Islet precursor cell (in vitro differentiated cells): ENCODE measurements at regions not wholly inside any gene's neighbourhood (a gene's known extent, or its start where the extent isn't known, plus 50 kb on each side); places are given as distances from the start of the nearest gene placed in this dataset.
"Not testable (repeated sequence)": the region's sequence is repeated elsewhere in the genome, so short reads cannot be mapped to it uniquely, and the experiment has no call there.

Experiments
- DNase-seq: peaks from one replicate; pipeline ENCODE4 v3.0.0-alpha.2; 2018

GRCh38 chr9:31590091-31590490 is 794.4 kb upstream of the ACO1 start:
- DNase-seq: no peak

- not testable (repeated sequence) for DNase-seq
Measured at GRCh38 chr9:31597086-31597485, 787.4 kb upstream of the ACO1 start.

- peak; percentile 82 for DNase-seq
Measured at GRCh38 chr9:31597977-31598376, 786.5 kb upstream of the ACO1 start.

GRCh38 chr9:31601666-31602065 is 782.8 kb upstream of the ACO1 start:
- no peak for DNase-seq

- no peak for DNase-seq
Measured at GRCh38 chr9:31604531-31604930, 779.9 kb upstream of the ACO1 start.

- DNase-seq: no peak
Measured at GRCh38 chr9:31605164-31605563, 779.3 kb upstream of the ACO1 start.

- DNase-seq: no peak
Measured at GRCh38 chr9:31606678-31607077, 777.8 kb upstream of the ACO1 start.

- no peak for DNase-seq
Measured at GRCh38 chr9:31608416-31608815, 776.0 kb upstream of the ACO1 start.

GRCh38 chr9:31608881-31609280 is 775.6 kb upstream of the ACO1 start:
- DNase-seq: no peak

GRCh38 chr9:31612336-31613030 is 772.0 kb upstream of the ACO1 start:
- no peak for DNase-seq

GRCh38 chr9:31615966-31616365 is 768.5 kb upstream of the ACO1 start:
- DNase-seq: no peak

- no peak for DNase-seq
Measured at GRCh38 chr9:31623511-31623910, 760.9 kb upstream of the ACO1 start.

GRCh38 chr9:31629292-31629691 is 755.2 kb upstream of the ACO1 start:
- no peak for DNase-seq

- no peak for DNase-seq
Measured at GRCh38 chr9:31637265-31637664, 747.2 kb upstream of the ACO1 start.

- DNase-seq: no peak
Measured at GRCh38 chr9:31637861-31638260, 746.6 kb upstream of the ACO1 start.

GRCh38 chr9:31639451-31639850 is 745.0 kb upstream of the ACO1 start:
- no peak for DNase-seq

- DNase-seq: no peak
Measured at GRCh38 chr9:31669311-31669710, 715.1 kb upstream of the ACO1 start.

- DNase-seq: no peak
Measured at GRCh38 chr9:31671011-31671410, 713.4 kb upstream of the ACO1 start.

GRCh38 chr9:31674264-31674663 is 710.2 kb upstream of the ACO1 start:
- no peak for DNase-seq

- DNase-seq: no peak
Measured at GRCh38 chr9:31677415-31677814, 707.0 kb upstream of the ACO1 start.

GRCh38 chr9:31677877-31678276 is 706.6 kb upstream of the ACO1 start:
- no peak for DNase-seq

GRCh38 chr9:31683116-31683515 is 701.3 kb upstream of the ACO1 start:
- no peak for DNase-seq

- DNase-seq: no peak
Measured at GRCh38 chr9:31697956-31698355, 686.5 kb upstream of the ACO1 start.

- no peak for DNase-seq
Measured at GRCh38 chr9:31699836-31700235, 684.6 kb upstream of the ACO1 start.

- DNase-seq: no peak
Measured at GRCh38 chr9:31700252-31701045, 684.0 kb upstream of the ACO1 start.
